Endothelial cell of umbilical vein (primary cell): ENCODE measurements at regions not wholly inside any gene's neighbourhood (a gene's known extent, or its start where the extent isn't known, plus 50 kb on each side); places are given as distances from the start of the nearest gene placed in this dataset.

Source experiments
- FOS ChIP-seq: IDR thresholded peaks from 2 replicates; pipeline ENCODE4 v1.6.1; 2011; ENCODE audit warnings: mild to moderate bottlenecking, low read length, moderate library complexity, borderline replicate concordance; ENCODE audit not compliant: insufficient read depth
- POLR2AphosphoS5 ChIP-seq: IDR thresholded peaks from 2 replicates; pipeline ENCODE4 v1.6.1; 2012; ENCODE audit warnings: low read depth, mild to moderate bottlenecking, control low read depth, low read length, moderate library complexity; ENCODE audit not compliant: insufficient read depth
- TF ChIP-seq, protein P1 (sequence below), 2 donors: IDR thresholded peaks; 1 replicate in 1 of 2; 2 replicates in 1 of 2; pipeline ENCODE4 v1.5.1; 2011; ENCODE audit warnings: low read length in 2 of 2, mild to moderate bottlenecking in 2 of 2, moderate library complexity in 2 of 2, control low read depth in 1 of 2, inconsistent platforms in 1 of 2, low read depth in 1 of 2; ENCODE audit not compliant: insufficient read depth in 1 of 2; ENCODE audit errors: extremely low read depth in 1 of 2

- TF ChIP-seq, protein P1, sequence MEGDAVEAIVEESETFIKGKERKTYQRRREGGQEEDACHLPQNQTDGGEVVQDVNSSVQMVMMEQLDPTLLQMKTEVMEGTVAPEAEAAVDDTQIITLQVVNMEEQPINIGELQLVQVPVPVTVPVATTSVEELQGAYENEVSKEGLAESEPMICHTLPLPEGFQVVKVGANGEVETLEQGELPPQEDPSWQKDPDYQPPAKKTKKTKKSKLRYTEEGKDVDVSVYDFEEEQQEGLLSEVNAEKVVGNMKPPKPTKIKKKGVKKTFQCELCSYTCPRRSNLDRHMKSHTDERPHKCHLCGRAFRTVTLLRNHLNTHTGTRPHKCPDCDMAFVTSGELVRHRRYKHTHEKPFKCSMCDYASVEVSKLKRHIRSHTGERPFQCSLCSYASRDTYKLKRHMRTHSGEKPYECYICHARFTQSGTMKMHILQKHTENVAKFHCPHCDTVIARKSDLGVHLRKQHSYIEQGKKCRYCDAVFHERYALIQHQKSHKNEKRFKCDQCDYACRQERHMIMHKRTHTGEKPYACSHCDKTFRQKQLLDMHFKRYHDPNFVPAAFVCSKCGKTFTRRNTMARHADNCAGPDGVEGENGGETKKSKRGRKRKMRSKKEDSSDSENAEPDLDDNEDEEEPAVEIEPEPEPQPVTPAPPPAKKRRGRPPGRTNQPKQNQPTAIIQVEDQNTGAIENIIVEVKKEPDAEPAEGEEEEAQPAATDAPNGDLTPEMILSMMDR (IDR thresholded peaks at IDR 0.05; ENCODE audit: extremely low read depth in 1 of 2, insufficient read depth in 1 of 2, low read depth in 1 of 2, low read length in 2 of 2) = no peak
- TF ChIP-seq POLR2AphosphoS5 (no peak), FOS (no peak)
Measured at GRCh38 chr21:14876524-14876840, 188.3 kb downstream of the NRIP1 start.
